ENCODE measurements at regions not wholly inside any gene's neighbourhood (a gene's known extent, or its start where the extent isn't known, plus 50 kb on each side); places are given as distances from the start of the nearest gene placed in this dataset.

GRCh38 chr4:118589471-118590055 lies 95.6 kb upstream of the METTL14 start:
- H3K4me1 ChIP-seq (ENCODE audit: control insufficient read depth in 1 of 2, insufficient read depth in 2 of 2, low read depth in 1 of 2, low read length in 1 of 2) = peaks cover 0 to 4% of the 10 kb centered on the region in 2 experiments; a peak in 2 of 4 replicates
- TF ChIP-seq FOSL2 (IDR thresholded peaks at IDR 0.05; ENCODE audit: borderline replicate concordance, low read depth) (no peak), NFIC (IDR thresholded peaks at IDR 0.05; ENCODE audit: borderline replicate concordance) (no peak), MEF2A (IDR thresholded peaks at IDR 0.05; ENCODE audit: borderline replicate concordance, low read depth) (no peak), TAF1 (IDR thresholded peaks at IDR 0.05; ENCODE audit: borderline replicate concordance, low read depth, low read length) (no peak), JUND (IDR thresholded peaks at IDR 0.05) (no peak), FOXJ3 (CRISPR knock-in tag; IDR thresholded peaks at IDR 0.05) (no peak), USF2 (IDR thresholded peaks at IDR 0.05; ENCODE audit: borderline replicate concordance, low read depth, low read length) (no peak), CTCF (IDR thresholded peaks at IDR 0.05) (no peak), REST (IDR thresholded peaks at IDR 0.05; ENCODE audit: low read depth, low read length) (no peak), NRF1 (IDR thresholded peaks at IDR 0.05; ENCODE audit: low read depth, low read length) (no peak), YY1 (IDR thresholded peaks at IDR 0.05; ENCODE audit: low read depth) (no peak), SMC3 (IDR thresholded peaks at IDR 0.05; ENCODE audit: low read depth, low read length) (no peak), PBX3 (IDR thresholded peaks at IDR 0.05) (no peak), EZH2phosphoT487 (IDR thresholded peaks at IDR 0.05; ENCODE audit: borderline replicate concordance, low read depth) (no peak), FOXM1 (IDR thresholded peaks at IDR 0.05; ENCODE audit: low read depth) (no peak), TEAD4 (IDR thresholded peaks at IDR 0.05; ENCODE audit: borderline replicate concordance, insufficient read depth) (no peak), TCF12 (IDR thresholded peaks at IDR 0.05) (no peak)
- TF ChIP-seq, protein P1, sequence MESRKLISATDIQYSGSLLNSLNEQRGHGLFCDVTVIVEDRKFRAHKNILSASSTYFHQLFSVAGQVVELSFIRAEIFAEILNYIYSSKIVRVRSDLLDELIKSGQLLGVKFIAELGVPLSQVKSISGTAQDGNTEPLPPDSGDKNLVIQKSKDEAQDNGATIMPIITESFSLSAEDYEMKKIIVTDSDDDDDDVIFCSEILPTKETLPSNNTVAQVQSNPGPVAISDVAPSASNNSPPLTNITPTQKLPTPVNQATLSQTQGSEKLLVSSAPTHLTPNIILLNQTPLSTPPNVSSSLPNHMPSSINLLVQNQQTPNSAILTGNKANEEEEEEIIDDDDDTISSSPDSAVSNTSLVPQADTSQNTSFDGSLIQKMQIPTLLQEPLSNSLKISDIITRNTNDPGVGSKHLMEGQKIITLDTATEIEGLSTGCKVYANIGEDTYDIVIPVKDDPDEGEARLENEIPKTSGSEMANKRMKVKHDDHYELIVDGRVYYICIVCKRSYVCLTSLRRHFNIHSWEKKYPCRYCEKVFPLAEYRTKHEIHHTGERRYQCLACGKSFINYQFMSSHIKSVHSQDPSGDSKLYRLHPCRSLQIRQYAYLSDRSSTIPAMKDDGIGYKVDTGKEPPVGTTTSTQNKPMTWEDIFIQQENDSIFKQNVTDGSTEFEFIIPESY (IDR thresholded peaks at IDR 0.05; ENCODE audit: borderline replicate concordance, low read depth) = no peak
- H3K4me2 ChIP-seq = no peak overlapping the region
- 71% methylated on average over 9 of the region's 9 CpGs for WGBS (ENCODE audit: low lambda C conversion rate)
- H3K4me3 ChIP-seq (ENCODE audit: low read depth in 2 of 2, low read length in 1 of 2) = no peak overlapping the region
- no peaks in the 10 kb centered on the region for H3K36me3 ChIP-seq (replicated peaks in 1 of 2; ENCODE audit: control insufficient read depth in 1 of 2, insufficient read depth in 2 of 2, low read length in 1 of 2)
- H3K9me2 ChIP-seq = no peaks in the 10 kb centered on the region
- no peaks in the 10 kb centered on the region for H4K20me1 ChIP-seq (ENCODE audit: insufficient read depth)
- H3K27me3 ChIP-seq (ENCODE audit: insufficient read depth) = no peaks in the 10 kb centered on the region; the same call in 1 of the 2 replicates
- no peak overlapping the region for H3K9ac ChIP-seq
- POLR2A ChIA-PET = no interaction called here
- no peaks in the 10 kb centered on the region for H3F3A ChIP-seq (replicated peaks; ENCODE audit: insufficient read depth)
- no peak overlapping the region for H2AFZ ChIP-seq (ENCODE audit: low read depth)
- DNase-seq = no peak
- no peak overlapping the region for H3K27ac ChIP-seq (ENCODE audit: low read depth in 2 of 2, low read length in 1 of 2)
- CTCF ChIA-PET = no interaction called here
- no peaks in the 10 kb centered on the region for H3K9me3 ChIP-seq
- H3K79me2 ChIP-seq (ENCODE audit: insufficient read depth) = peaks cover 14% of the 10 kb centered on the region

Data from SK-N-SH (cell line).